Caco-2 (cell line): ENCODE measurements at regions not wholly inside any gene's neighbourhood (a gene's known extent, or its start where the extent isn't known, plus 50 kb on each side); places are given as distances from the start of the nearest gene placed in this dataset.

Experiments
- BruUV-seq: library from RNA; stranded (reverse); fragments of 400-500 nt; replicated peaks from 2 replicates; lab custom pipeline; 2021; lab: Mats Ljungman, UMichigan
- CTCF ChIA-PET: fragments of 300-600 bp; sonication (Branson Sonifier 250); formaldehyde crosslinking; loops from one replicate; lab custom pipeline; 2022; ENCODE audit warnings: antibody characterized with exemption; lab: Charles Lee
- POLR2A ChIA-PET: fragments of 300-600 bp; sonication (Branson Sonifier 250); formaldehyde crosslinking; loops from one replicate; lab custom pipeline; 2022; ENCODE audit warnings: antibody characterized with exemption; lab: Charles Lee
- DNase-seq, 2 experiments: peaks; one replicate each; pipeline versions ENCODE4 v3.0.0 to v3.0.0-alpha.2; 2020 to 2022
- H3K27me3 ChIP-seq: replicated peaks from 2 replicates; pipeline ENCODE4 v1.6.0; 2011; ENCODE audit warnings: low read length; ENCODE audit not compliant: control insufficient read depth, insufficient read depth
- H3K36me3 ChIP-seq: 2 replicates; pipeline ENCODE4 v1.5.1; 2011; ENCODE audit warnings: low read length; ENCODE audit not compliant: control insufficient read depth, insufficient read depth
- H3K4me1 ChIP-seq: fragments of 250-450 bp; sonication (Bioruptor Pico); 2 replicates; pipeline ENCODE4 v1.5.1; 2020; ENCODE audit warnings: mild to moderate bottlenecking
- H3K4me3 ChIP-seq: 2 replicates; pipeline ENCODE4 v1.5.1; 2011; ENCODE audit warnings: low read depth, mild to moderate bottlenecking, control low read depth, low read length
- H3K9me3 ChIP-seq: fragments of 250-450 bp; sonication (Bioruptor Pico); 2 replicates; pipeline ENCODE4 v1.5.1; 2020; ENCODE audit warnings: mild to moderate bottlenecking, moderate library complexity
- H3K27ac Mint-ChIP-seq: one replicate; pipeline ENCODE4 v1.8.0; 2022; ENCODE audit warnings: mixed read lengths; ENCODE audit not compliant: unreplicated experiment
- H3K27me3 Mint-ChIP-seq: one replicate; pipeline ENCODE4 v1.8.0; 2022; ENCODE audit warnings: mixed read lengths; ENCODE audit not compliant: insufficient read depth, unreplicated experiment
- H3K36me3 Mint-ChIP-seq: one replicate; pipeline ENCODE4 v1.8.0; 2022; ENCODE audit warnings: mild to moderate bottlenecking, mixed read lengths; ENCODE audit not compliant: insufficient read depth, unreplicated experiment
- H3K4me1 Mint-ChIP-seq: one replicate; pipeline ENCODE4 v1.8.0; 2022; ENCODE audit warnings: low read depth, mixed read lengths; ENCODE audit not compliant: unreplicated experiment
- H3K4me3 Mint-ChIP-seq: one replicate; pipeline ENCODE4 v1.8.0; 2022; ENCODE audit warnings: mild to moderate bottlenecking, moderate library complexity, mixed read lengths; ENCODE audit not compliant: unreplicated experiment
- H3K9me3 Mint-ChIP-seq: one replicate; pipeline ENCODE4 v1.8.0; 2022; ENCODE audit warnings: mixed read lengths; ENCODE audit not compliant: unreplicated experiment
- CTCF ChIP-seq, 2 experiments: fragments of 200-600 bp in 1 of 2; IDR thresholded peaks; 1 replicate in 1 of 2; 2 replicates in 1 of 2; pipeline versions ENCODE4 v1.5.1 to v1.8.0; 2011 to 2022; ENCODE audit warnings: antibody characterized with exemption in 1 of 2, control low read depth in 1 of 2, inconsistent platforms in 1 of 2, low read depth in 1 of 2, low read length in 1 of 2, mild to moderate bottlenecking in 1 of 2, moderate library complexity in 1 of 2; ENCODE audit not compliant: insufficient read depth in 1 of 2, severe bottlenecking in 1 of 2, unreplicated experiment in 1 of 2
- intact Hi-C: fragments of 100-400 bp; cut with micrococcal nuclease; formaldehyde crosslinking; loops from one replicate; pipeline ENCODE4 v1.10.0; 2022; ENCODE audit not compliant: unreplicated experiment

GRCh38 chr12:77535734-77536133 is 295.0 kb upstream of the NAV3 start:
- Mint-ChIP-seq H3K4me3 (no peak overlapping the region), H3K4me1 (no peaks in the 10 kb centered on the region), H3K36me3 (no peaks in the 10 kb centered on the region), H3K27ac (no peak overlapping the region), H3K9me3 (no peaks in the 10 kb centered on the region), H3K27me3 (no peaks in the 10 kb centered on the region)
- Histone ChIP-seq H3K36me3 (no peaks in the 10 kb centered on the region), H3K4me1 (no peaks in the 10 kb centered on the region), H3K27me3 (no peaks in the 10 kb centered on the region), H3K9me3 (no peaks in the 10 kb centered on the region), H3K4me3 (no peak overlapping the region)
- BruUV-seq = no TSS peak
- intact Hi-C loops = no loop called here
- no peak for TF ChIP-seq CTCF (IDR thresholded peaks at IDR 0.05; ENCODE audit: insufficient read depth in 1 of 2, low read depth in 1 of 2, low read length in 1 of 2, severe bottlenecking in 1 of 2, unreplicated experiment in 1 of 2)
- DNase-seq = no peak
- ChIA-PET POLR2A (no interaction called here), CTCF (no interaction called here)

GRCh38 chr12:77531912-77532311 is 298.8 kb upstream of the NAV3 start:
- Histone ChIP-seq H3K4me3 (no peak overlapping the region), H3K4me1 (no peaks in the 10 kb centered on the region), H3K9me3 (no peaks in the 10 kb centered on the region), H3K36me3 (no peaks in the 10 kb centered on the region), H3K27me3 (no peaks in the 10 kb centered on the region)
- ChIA-PET CTCF (no interaction called here), POLR2A (no interaction called here)
- no peaks in the 10 kb centered on the region for H3K9me3 Mint-ChIP-seq
- no peaks in the 10 kb centered on the region for H3K27me3 Mint-ChIP-seq
- no TSS peak for BruUV-seq
- DNase-seq = no peak
- intact Hi-C loops = no loop called here
- no peak for TF ChIP-seq CTCF (IDR thresholded peaks at IDR 0.05; ENCODE audit: insufficient read depth in 1 of 2, low read depth in 1 of 2, low read length in 1 of 2, severe bottlenecking in 1 of 2, unreplicated experiment in 1 of 2)
- no peak overlapping the region for H3K4me3 Mint-ChIP-seq
- no peaks in the 10 kb centered on the region for H3K36me3 Mint-ChIP-seq
- no peak overlapping the region for H3K27ac Mint-ChIP-seq
- no peaks in the 10 kb centered on the region for H3K4me1 Mint-ChIP-seq

GRCh38 chr12:77522247-77522646 is 308.4 kb upstream of the NAV3 start:
- ChIA-PET CTCF (no interaction called here), POLR2A (no interaction called here)
- H3K4me1 ChIP-seq = no peaks in the 10 kb centered on the region
- no peak for TF ChIP-seq CTCF (IDR thresholded peaks at IDR 0.05; ENCODE audit: insufficient read depth in 1 of 2, low read depth in 1 of 2, low read length in 1 of 2, severe bottlenecking in 1 of 2, unreplicated experiment in 1 of 2)
- Mint-ChIP-seq H3K4me3 (no peak overlapping the region), H3K4me1 (no peaks in the 10 kb centered on the region), H3K9me3 (no peaks in the 10 kb centered on the region), H3K36me3 (no peaks in the 10 kb centered on the region), H3K27me3 (peaks cover 8% of the 10 kb centered on the region), H3K27ac (no peak overlapping the region)
- no peak for DNase-seq
- no peak overlapping the region for H3K4me3 ChIP-seq
- no peaks in the 10 kb centered on the region for H3K36me3 ChIP-seq
- H3K9me3 ChIP-seq = no peaks in the 10 kb centered on the region
- H3K27me3 ChIP-seq = no peaks in the 10 kb centered on the region; the same call in 1 of the 2 replicates
- intact Hi-C loops = no loop called here
- no TSS peak for BruUV-seq
